GM21723 (cell line): ENCODE measurements at regions not wholly inside any gene's neighbourhood (a gene's known extent, or its start where the extent isn't known, plus 50 kb on each side); places are given as distances from the start of the nearest gene placed in this dataset.

Source experiments
- ATAC-seq: cut with Tn5 transposase; IDR thresholded peaks from one replicate; pipeline ENCODE4 v1.9.1; 2021; ENCODE audit warnings: mild to moderate bottlenecking, moderate library complexity; ENCODE audit not compliant: unreplicated experiment

DNA sequence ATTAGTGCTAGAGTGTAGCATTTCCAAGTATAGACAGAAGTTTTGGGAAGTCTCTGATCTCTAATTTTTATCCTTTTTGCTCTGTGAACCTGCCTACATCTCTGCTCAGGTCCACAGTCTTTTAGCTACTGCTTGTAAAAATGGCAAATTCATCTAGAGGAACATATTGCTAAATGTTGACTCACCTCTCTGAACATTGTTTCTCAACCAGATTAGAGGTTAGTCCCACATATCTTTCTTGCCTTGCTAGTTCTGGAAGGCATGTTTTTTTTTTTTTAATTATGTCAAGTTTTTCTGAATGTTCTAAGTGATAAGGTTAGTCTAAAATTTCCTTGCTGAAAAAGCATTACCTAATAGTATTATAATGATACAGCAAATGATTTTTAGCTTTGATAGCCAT is 2889.6 kb upstream of the PCDH20 start:
- no peak for ATAC-seq

DNA sequence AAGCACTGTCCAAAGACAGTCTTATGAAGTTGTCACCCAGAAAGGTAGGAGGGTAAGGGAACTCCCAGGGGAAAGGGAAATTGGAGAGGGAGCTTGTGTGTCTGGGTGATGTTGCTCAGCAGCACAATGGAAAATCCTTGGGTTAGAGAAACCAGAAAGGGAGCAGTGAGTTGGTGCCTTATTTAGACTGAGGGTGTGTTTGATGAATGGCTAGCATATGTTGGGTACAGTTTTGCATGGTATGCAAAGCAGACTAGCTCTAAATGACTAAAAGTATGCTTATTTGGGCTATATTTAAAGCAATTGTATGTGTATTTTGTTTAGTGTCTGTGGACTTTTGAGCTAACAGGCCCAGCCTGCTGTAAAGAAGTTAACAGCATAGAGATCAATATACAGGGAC is 2884.6 kb upstream of the PCDH20 start:
- no peak for ATAC-seq

DNA sequence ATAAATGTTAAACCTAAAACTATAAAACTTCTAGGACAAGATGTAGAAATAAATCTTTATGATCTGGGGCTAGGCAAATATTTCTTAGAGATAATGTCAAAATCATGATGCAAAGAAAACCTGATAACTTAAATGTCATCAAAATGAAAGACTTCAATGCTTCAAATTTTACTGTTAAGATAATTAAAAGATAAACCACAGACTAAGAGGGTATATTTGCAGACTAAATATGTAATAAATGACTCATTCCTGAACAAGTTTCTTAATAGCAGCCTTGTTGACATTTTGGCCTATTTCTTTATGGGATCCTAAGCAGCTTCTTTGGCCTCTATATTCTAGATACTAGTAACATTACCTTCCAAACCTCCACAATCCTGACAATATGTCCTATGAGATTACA is 2878.3 kb upstream of the PCDH20 start:
- ATAC-seq = no peak

DNA sequence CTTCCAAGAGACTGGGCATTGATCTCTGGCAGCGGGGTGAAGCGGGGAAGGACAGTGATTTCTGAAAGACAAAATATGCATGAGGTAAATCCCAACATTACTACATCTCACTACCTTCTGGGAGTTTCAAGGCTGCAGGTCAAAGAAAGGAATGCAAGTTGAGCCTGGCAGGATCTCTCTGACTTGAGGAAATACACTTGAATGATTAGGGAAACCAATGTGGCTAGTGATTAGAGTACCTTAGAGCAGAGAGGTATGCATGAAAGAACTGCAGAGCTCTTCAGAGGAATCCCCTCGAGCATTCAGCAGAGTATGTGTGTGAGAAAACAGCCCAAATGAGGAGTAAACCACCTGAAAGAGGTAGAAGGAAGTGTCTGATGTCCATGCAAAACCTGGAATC is 2874.1 kb upstream of the PCDH20 start:
- no peak for ATAC-seq

DNA sequence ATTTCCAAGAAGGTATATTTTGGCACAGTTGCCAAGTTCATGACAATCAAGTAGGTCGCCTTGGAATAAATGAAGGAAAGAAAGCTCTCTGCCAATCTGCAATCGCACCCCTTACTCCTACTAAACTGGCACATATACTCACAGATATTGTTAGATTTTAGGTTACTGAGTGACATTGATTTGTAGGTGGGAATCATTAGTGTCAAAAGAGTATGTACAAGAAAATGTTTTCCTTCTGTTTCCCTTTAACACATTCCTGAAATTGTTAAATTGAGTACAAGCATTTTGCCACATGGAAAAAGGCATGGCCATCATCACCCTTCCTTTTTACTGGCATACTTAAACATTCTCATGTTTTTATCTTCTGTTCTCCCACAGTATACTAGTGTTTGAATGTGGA is 2868.3 kb upstream of the PCDH20 start:
- ATAC-seq = no peak

DNA sequence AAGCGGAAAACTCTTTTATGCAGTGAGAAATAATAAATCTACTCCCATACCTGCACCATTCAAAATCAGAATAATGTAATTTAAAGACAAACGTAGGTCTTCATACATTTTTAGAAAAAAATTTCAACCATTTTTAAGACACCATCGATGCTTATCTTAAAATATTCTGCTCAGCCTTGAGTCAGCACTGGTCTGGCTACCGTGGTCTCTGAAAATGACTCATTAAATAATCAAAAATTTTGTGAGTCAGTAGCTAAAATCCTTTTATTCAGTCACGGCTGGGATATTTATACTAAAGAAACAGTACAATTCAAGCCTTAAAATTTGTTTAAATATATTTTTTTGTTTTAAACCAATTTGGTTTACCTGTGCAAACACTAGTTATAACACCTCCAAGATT is 2862.8 kb upstream of the PCDH20 start:
- ATAC-seq = no peak

DNA sequence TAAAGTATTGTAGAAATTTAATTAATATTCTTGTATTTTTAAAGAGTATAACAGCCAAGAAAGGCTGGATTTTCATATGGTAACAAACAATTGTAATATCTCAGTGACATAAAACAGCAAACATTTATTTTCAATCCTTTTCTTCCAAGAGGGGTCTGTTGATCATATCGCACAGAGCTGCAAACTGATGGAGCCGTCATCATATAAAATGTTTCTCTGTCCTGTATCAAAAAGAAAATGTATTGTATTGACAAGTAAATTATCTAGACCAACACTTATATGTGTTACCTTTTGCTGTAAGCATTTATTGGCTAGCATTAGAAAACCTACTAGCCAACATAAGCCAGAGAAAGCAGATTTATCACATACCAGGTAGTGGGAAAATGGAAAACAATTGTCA is 2861.4 kb upstream of the PCDH20 start:
- no peak for ATAC-seq

DNA sequence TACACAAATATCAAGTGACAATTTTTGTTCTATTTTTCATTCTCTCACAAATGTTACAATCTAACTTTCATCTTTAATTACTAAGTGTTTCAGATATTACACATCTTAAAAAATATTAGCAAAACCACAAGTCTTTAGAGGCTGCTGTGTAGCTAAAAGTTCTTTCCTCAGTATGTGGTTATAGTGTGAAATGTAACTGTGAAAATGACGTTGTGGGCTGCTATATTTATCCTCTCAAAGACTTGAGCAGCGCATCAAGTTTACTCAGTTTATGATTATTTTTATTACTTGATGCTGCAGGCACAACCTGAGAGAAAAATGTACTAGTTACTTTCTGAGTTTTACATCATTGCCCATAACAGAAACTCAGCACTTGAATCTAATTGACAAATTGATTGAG is 2860.6 kb upstream of the PCDH20 start:
- ATAC-seq = no peak

DNA sequence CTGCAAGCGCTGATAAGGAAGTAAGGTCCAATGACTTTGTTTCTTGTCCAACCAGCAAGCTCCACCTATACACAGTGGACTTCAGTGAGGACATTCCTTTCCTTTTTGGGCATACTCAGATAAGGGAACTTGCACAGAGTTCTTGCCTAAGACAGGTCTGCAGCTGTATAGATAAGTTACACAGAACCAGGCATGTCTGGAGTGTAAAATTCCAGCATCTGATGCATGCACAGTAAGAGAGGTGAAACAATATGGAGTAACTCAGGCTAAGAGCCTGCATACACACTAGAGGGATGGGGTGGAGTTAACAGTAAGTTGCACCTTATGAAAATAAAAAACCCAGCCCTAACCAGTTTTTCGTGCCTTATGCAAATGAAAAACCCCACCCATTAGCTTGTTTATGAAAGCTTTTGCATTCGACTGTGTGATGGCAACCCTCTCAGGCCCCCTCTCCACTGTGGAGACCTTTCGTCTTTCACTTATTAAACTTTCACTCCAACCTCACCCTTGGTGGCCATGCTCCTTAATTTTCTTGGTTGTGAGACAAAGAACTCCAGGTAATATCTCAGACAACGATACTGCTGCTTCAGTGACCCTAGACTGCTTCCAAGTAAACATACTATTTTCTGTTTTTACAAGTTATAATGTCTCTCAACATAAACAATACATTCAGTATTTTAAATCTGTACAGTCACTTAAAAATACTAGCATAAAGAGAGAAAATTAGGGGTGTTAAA is 2859.0 kb upstream of the PCDH20 start:
- no peak for ATAC-seq

DNA sequence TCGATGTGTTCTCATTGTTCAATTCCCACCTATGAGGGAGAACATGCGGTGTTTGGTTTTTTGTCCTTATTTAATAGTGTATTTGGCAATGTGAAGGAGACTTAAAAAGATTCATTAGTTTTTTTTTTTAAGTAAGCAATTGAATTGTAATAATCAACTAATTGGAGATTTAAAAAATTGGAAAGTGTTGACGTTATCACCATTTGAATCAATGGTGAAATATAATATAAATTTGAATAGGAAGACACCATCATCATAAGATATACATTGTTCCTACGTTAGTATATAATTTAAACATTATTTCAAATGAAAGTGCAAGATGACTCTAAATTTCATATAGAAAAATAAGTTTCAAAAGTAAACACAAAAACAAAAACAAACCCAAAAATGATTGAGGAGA is 2858.1 kb upstream of the PCDH20 start:
- no peak for ATAC-seq

DNA sequence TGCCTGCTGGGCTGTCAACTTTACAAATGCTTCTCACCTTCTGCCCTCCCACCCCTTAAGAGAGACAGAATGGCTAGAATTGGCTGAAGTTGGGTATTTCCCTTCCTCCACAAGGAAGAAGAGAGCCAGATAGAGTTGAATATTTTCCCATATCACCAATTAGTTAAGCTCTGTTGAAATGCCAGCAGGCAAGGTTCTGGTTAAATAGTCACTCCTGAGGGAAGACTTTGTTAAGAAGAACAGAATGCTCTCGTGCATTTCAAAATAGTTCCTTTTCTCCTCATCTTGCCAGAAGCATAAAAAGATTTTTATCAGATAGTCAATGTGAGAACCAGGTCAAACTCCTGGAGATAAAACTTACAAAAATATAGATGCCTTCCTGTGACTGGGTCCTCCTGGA is 2857.0 kb upstream of the PCDH20 start:
- ATAC-seq = no peak

DNA sequence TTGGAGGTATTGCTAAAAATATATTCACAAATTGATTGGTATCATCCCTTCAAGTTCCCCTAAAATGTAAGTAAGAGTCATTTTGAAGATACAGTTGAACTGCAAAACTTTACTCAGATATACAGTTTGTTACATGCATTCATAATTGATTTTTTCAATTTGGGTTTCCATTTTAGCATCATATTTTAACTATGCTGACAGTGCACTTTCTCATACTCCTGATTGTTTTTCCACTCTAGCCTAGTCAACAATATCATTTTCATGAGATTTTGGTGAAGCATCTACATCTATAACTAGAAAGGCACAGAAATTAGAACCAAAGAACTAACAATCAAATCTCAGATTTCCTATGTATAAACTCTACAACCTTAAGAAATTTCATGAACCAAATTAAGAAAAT is 2850.4 kb upstream of the PCDH20 start:
- no peak for ATAC-seq

DNA sequence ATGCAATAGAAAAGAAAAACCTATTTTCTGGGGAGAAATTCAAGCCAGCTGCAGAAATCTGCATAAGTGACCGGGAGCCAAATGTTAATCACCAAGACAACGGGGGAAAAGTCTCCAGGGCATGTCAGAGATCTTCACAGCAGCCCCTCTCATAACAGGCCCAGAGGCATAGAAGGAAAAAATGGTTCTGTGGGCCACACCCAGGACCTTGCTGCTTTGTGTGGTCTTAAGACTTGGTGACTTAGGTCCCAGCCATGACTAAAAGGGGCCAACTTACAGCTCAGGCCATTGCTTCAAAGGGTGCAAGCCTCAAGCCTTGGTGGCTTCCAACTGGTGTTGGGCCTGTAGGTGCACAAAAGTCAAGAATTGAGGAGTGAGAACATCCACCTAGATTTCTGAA is 2847.6 kb upstream of the PCDH20 start:
- ATAC-seq = no peak

DNA sequence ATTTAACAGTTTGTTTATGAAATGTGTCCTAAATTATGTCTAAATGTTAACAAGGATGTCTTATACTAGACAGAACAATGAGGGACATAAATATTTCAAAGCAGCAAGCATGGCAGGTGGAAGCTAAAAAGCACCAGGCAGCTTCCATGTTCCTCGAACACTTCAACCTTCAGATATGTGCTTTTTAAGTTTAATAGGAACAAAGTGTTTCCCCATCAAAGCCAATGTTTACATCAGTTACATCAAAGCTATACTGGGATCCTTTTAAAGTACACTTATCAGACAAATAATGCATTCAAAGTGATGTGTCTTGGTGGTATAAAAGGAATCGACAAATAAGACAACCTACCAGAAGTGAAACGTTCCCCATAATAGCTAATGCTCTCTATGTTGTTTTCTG is 2841.1 kb upstream of the PCDH20 start:
- ATAC-seq = no peak

DNA sequence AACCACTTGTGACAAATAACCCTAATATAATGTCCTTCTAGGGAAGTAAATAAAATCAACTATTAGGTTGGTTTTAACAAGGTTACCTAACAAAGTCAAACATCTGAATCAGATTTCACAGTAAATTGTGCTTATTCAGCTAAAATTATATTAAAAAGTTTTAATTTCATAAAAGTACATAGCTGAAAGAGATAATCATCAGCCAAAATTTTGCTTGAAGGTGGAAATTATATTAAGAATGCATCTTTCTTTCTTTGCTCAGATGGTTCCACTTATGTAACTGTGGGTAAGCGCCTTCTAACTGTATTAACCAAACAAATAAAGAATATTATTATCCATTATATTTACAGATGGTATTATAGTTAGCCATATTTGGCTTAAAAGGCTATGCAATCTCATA is 2840.3 kb upstream of the PCDH20 start:
- ATAC-seq = no peak

DNA sequence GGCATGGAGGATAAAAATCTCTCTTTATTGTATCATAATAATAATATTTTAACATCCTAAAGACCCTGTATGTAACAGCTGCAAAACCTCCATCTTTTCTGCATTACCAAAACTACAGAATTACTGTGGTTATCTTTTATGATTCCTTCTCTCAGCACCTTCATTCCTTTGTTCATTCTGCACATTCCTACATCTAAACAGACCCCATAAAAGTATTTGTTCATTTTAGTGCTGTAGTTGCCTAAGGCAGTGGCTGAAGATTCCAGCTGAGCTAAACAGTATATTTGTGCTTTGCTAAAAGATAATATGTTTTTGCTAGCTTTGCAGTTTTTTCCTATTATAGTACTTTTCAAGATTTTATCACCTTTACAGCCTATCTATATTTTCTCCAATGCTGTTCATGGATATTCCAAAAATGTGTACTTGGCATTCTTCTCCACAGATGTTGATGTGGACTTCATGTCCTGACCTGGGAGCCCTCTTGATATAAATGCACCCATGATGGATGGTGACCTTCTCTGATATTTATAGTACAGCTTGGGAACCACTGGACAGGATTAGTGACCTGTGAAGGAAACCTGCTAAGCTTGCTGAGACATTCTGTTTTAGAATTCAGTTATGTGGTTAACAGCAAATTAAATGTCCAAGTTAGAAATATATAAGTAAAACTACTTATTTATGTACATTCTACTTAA is 2832.9 kb upstream of the PCDH20 start:
- ATAC-seq = no peak

DNA sequence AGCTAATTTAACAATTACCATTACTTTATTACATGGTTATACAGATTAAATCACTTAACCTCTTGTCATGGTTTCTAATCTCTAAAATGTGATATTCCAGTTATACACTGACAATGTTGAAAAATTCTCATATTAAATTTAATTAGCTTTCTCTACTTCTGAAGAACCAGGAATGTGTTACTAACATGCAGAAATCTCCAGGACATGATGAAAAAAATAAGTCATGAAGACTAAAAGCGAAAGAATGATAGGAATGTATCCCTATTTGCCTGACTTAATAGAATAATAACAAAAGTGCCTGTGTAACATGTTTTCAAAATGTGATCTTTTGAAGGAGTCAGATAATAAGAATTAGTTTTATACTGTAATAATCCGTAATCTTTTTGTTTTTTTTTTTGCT is 2823.7 kb upstream of the PCDH20 start:
- no peak for ATAC-seq

DNA sequence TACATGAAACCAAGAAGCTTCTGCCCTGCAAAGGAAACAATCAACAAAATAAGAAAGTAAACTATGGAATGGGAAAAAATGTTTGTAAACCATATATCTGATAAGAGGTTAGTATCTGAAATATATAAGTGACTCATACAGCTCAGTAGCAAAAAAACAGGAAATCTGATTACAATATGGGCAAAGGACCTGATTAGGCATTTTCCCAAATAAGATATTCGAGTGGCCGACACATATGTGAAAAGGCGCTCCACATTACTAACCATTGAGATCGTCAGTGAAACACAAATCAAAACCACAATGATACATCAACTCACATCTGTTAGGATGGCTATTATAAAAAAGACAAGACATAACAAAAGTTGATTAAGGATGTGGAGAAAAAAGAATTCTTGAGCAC is 2818.6 kb upstream of the PCDH20 start:
- ATAC-seq = no peak

DNA sequence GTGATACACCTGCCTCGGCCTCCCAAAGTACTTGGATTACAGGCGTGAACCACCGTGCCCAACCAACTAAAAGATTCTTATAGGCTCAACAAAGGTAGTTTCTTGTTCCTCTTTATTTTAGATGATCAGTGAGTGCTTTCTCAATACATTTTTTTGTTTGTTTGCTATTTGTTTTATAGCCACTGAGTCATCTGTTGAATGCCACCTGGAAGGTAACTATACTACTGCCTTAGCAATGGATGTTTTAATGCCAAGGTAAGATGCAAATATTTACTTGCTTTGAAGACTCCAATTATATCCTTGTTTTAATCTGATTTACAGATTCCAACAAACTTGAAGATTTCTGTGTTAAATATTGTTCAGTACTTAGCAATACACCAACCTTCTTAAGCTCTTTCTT is 2807.4 kb upstream of the PCDH20 start:
- ATAC-seq = no peak

DNA sequence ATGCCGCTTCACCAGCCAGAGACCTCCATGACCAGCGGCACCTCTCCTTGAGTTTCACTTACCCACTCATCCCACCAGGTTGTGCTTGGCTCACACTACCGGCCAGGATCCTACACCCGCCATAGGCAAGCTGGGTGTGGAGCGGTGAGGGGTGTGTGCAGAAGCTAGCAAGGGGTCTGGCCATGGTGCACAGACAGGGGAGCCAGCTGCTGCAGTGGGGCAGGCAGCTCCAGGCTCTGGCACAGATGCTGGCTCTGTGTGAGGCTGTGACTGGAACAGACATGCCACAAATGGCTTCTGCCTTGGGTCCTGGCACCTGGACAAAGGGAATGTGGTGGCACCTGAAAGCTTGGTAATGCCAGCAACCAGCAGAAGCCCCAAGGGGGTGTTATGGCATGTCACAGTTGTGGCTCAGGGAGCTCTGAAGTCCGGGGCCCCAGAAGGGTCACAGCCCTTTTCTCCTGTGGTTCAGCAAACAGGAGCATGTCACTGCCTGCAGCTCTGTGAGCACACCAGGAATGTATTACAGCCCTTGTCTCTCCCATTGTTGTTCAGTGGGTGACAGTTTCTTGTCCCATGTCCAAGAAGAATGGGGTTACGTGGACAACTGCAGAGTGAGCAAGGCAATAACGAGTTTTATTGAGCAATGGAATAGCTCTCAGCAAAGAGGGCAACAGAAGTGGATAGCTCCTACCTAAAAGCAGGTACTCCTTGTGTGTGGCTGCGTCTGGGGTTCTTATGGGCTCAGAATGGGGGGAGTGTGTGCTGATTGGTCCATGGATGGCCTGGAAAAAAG is 2791.0 kb upstream of the PCDH20 start:
- no peak for ATAC-seq

DNA sequence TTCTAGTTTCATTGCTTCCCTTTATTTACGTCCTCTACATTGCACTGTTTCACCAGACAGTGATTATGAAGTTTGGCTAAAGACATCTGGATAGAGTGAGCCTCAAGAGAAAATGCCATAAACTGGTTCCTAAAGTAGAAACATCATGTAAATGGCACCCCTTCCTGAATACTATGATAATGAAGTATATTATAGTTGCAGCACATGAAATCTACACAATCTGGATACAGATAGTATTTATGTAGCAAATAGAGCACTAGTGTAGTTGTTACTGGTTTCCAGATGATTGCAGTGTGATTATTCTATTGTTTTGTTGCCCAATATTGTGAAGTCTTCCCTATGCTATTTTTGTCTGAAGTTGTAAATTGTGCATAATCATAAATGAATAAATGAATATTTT is 2786.9 kb upstream of the PCDH20 start:
- ATAC-seq = no peak

DNA sequence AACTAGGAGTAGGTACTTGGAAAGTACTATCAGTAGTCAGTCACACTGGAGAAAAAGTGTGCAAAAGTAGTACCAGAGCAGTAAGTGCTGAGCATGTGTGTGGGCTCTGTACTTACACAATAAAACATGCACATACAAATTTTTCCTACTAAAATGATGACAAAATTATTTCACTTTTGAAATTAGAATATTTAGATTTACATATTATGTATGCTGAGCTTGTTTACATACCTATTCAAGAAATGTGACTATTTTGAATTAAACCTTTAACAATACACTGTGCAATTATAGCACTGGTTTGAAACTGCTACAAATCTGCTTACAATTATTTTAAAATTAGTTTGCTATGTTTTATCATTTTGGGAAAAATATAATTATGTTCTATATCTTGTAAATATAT is 2781.6 kb upstream of the PCDH20 start:
- ATAC-seq = no peak
